ENCODE measurements at regions not wholly inside any gene's neighbourhood (a gene's known extent, or its start where the extent isn't known, plus 50 kb on each side); places are given as distances from the start of the nearest gene placed in this dataset.
A peak's percentile ranks its signal among the peaks of the same experiment; 100 is the strongest.
"Not testable (repeated sequence)": the region's sequence is repeated elsewhere in the genome, so short reads cannot be mapped to it uniquely, and the experiment has no call there.

DNA sequence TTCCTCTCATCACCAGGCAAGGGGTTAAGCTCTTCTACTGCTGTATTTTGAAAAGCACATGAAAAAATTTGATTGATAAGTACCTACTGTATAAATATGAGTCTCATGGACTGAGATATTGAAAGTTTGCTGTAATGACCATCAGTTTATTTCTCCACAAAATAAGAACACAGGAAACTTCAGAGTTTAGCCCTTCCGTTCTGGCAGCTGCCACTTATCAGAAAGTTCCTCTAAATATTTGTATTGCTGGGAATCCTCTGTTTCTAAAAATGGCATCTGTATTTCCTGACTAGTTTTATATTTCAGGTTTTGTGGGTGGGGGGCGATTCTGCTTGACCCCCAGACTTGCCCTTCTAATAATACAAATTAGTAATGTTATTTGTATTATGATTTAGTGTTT lies 92.0 kb downstream of the LYZL2 start:
- 25 to 36% methylated on average over 2 of the region's 2 CpGs for WGBS, 2 donors
- no peaks in the 10 kb centered on the region for H3K27me3 ChIP-seq
- intact Hi-C loops (cut with DNase I), result loop anchor here (5.0 kb wide), 2 partner anchors 125 to 140 kb away; no protein-coding TSS in a partner anchor
- H3K4me1 ChIP-seq, result peaks cover 0 to 38% (median 6%) of the 10 kb centered on the region in 3 donors
- TF ChIP-seq CTCF (IDR thresholded peaks at IDR 0.05), result no peak
- TF ChIP-seq POLR2A (IDR thresholded peaks at IDR 0.05), result no peak
- no peak for DNase-seq
- no peaks in the 10 kb centered on the region for H3K36me3 ChIP-seq
- no peak overlapping the region for H3K4me3 ChIP-seq
- peak overlapping the region; percentile 29 to 86 (median 40) for H3K27ac ChIP-seq
- H3K9me3 ChIP-seq, result no peaks in the 10 kb centered on the region

- H3K4me1 ChIP-seq, result peaks cover 0 to 41% (median 6%) of the 10 kb centered on the region in 3 donors
- not testable (repeated sequence) for H3K4me3 ChIP-seq, DNase-seq, H3K9me3 ChIP-seq, H3K27me3 ChIP-seq, H3K36me3 ChIP-seq
- intact Hi-C loops (cut with DNase I), result loop anchor here (5.0 kb wide), 2 partner anchors 125 to 140 kb away; no protein-coding TSS in a partner anchor
- peak overlapping the region; percentile 29 to 86 (median 40) for H3K27ac ChIP-seq
- WGBS, 2 donors, result 36 to 62% methylated on average over 1 of the region's 1 CpG
Measured at GRCh38 chr10:30537158-30537557, 92.4 kb downstream of the LYZL2 start.

DNA sequence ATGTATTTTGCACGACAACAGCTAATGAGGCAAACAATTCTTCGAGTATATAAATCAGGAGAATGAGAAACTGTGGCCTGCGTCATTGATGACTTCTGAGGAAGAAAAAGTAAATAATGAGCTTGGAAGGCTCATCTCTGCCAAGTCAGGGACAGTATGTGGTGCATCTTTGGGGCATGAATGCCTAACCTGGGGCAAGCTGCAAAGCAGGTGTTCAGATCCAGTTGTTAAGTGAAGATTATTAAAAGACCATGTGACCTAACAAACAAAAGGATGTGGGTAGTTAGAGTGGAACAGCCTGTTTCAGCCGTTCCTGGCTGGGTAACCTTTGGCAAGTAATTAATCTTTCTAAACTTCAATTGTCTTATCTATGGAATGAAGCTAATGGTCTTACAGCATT lies 93.0 kb downstream of the LYZL2 start:
- no peak for DNase-seq
- no peak overlapping the region for H3K4me3 ChIP-seq
- no peaks in the 10 kb centered on the region for H3K9me3 ChIP-seq
- TF ChIP-seq CTCF (IDR thresholded peaks at IDR 0.05) (no peak), POLR2A (IDR thresholded peaks at IDR 0.05) (no peak)
- no peaks in the 10 kb centered on the region for H3K36me3 ChIP-seq
- peak overlapping the region in 1 of 4 donors; percentile 35 for H3K27ac ChIP-seq
- intact Hi-C loops (cut with DNase I), result loop anchor here (5.0 kb wide), 2 partner anchors 124 to 139 kb away; no protein-coding TSS in a partner anchor
- 22 to 41% methylated on average over 4 of the region's 4 CpGs for WGBS, 2 donors
- no peaks in the 10 kb centered on the region for H3K27me3 ChIP-seq
- H3K4me1 ChIP-seq, result peaks cover 0 to 40% (median 6%) of the 10 kb centered on the region in 3 donors

- no peak for DNase-seq
- Histone ChIP-seq H3K4me1 (peaks cover 0 to 40% (median 6%) of the 10 kb centered on the region in 3 donors), H3K27ac (no peak overlapping the region), H3K9me3 (no peaks in the 10 kb centered on the region), H3K4me3 (no peak overlapping the region), H3K27me3 (no peaks in the 10 kb centered on the region), H3K36me3 (no peaks in the 10 kb centered on the region)
- WGBS, 2 donors, result 79 to 90% methylated on average over 3 to 4 of the region's 4 CpGs
- intact Hi-C loops (cut with DNase I), result loop anchor here (5.0 kb wide), 2 partner anchors 123 to 138 kb away; no protein-coding TSS in a partner anchor
- TF ChIP-seq POLR2A (IDR thresholded peaks at IDR 0.05), result no peak
- TF ChIP-seq CTCF (IDR thresholded peaks at IDR 0.05), result no peak
Measured at GRCh38 chr10:30535677-30536076, 93.9 kb downstream of the LYZL2 start.

- no peak for DNase-seq
- Histone ChIP-seq H3K9me3 (no peaks in the 10 kb centered on the region), H3K4me3 (no peak overlapping the region), H3K4me1 (peaks cover 0 to 40% (median 6%) of the 10 kb centered on the region in 3 donors), H3K27me3 (no peaks in the 10 kb centered on the region), H3K27ac (no peak overlapping the region), H3K36me3 (no peaks in the 10 kb centered on the region)
- TF ChIP-seq CTCF (IDR thresholded peaks at IDR 0.05), result peak; percentile 81 to 94 (median 90)
- no peak for TF ChIP-seq POLR2A (IDR thresholded peaks at IDR 0.05)
- intact Hi-C loops (cut with DNase I), result loop anchor here (5.0 kb wide), 2 partner anchors 122 to 137 kb away; no protein-coding TSS in a partner anchor
- 25 to 26% methylated on average over 20 of the region's 20 CpGs for WGBS, 2 donors
Measured at GRCh38 chr10:30534465-30535144, 94.9 kb downstream of the LYZL2 start.

Measured in esophagus squamous epithelium (tissue), 5 donors.